ENCODE measurements at regions not wholly inside any gene's neighbourhood (a gene's known extent, or its start where the extent isn't known, plus 50 kb on each side); places are given as distances from the start of the nearest gene placed in this dataset.

- TF ChIP-seq CTCF (IDR thresholded peaks at IDR 0.05; ENCODE audit: poor library complexity) (no peak), EZH2 (IDR thresholded peaks at IDR 0.05; ENCODE audit: borderline replicate concordance) (no peak), EZH2phosphoT487 (IDR thresholded peaks at IDR 0.05; ENCODE audit: low read depth, severe bottlenecking, unreplicated experiment) (no peak)
Observed at GRCh38 chr9:115597330-115597895, 479.5 kb upstream of the TNC start.
